ENCODE measurements at regions not wholly inside any gene's neighbourhood (a gene's known extent, or its start where the extent isn't known, plus 50 kb on each side); places are given as distances from the start of the nearest gene placed in this dataset.
"Not testable (repeated sequence)": the region's sequence is repeated elsewhere in the genome, so short reads cannot be mapped to it uniquely, and the experiment has no call there.

DNA sequence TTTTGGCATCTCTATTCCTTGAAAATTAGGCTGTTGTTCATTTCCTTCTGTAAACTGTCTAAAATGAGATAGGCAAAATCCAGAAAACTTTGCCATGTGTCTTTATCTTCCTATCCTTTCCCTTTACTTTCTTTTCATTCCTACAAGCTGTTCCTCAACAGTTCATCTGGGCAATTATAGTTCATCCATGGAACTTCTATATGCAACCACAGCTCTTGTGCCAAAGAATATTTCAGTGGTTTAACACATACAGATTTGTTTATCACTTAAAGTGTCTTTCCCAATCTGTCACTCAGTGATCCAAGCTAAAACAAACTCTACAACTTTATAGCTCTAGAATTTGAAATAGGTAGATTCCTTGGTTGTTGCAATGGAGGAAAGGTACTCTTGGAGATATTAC is 230.3 kb upstream of the EPHA6 start:
- TF ChIP-seq ARNTL (CRISPR knock-in tag; IDR thresholded peaks at IDR 0.05; ENCODE audit: borderline replicate concordance, low read depth) (no peak), SNAI2 (CRISPR knock-in tag; IDR thresholded peaks at IDR 0.05) (no peak), POU6F1 (CRISPR knock-in tag; IDR thresholded peaks at IDR 0.05; ENCODE audit: borderline replicate concordance, low read depth) (no peak), ZFP3 (CRISPR knock-in tag; IDR thresholded peaks at IDR 0.05) (no peak), GLIS3 (CRISPR knock-in tag; IDR thresholded peaks at IDR 0.05) (no peak), CREB5 (CRISPR knock-in tag; IDR thresholded peaks at IDR 0.05; ENCODE audit: low read depth) (no peak), CSRNP3 (CRISPR knock-in tag; IDR thresholded peaks at IDR 0.05) (no peak), OSR1 (CRISPR knock-in tag; IDR thresholded peaks at IDR 0.05) (no peak), PPARA (CRISPR knock-in tag; IDR thresholded peaks at IDR 0.05; ENCODE audit: borderline replicate concordance) (no peak), TCF4 (CRISPR knock-in tag; IDR thresholded peaks at IDR 0.05; ENCODE audit: borderline replicate concordance) (no peak), RARB (CRISPR knock-in tag; IDR thresholded peaks at IDR 0.05) (no peak), ZNF565 (CRISPR knock-in tag; conservative IDR thresholded peaks at IDR 0.05; ENCODE audit: low read depth) (no peak), BACH2 (CRISPR knock-in tag; IDR thresholded peaks at IDR 0.05; ENCODE audit: borderline replicate concordance) (no peak), CSDC2 (CRISPR knock-in tag; IDR thresholded peaks at IDR 0.05) (no peak), ZNF8 (CRISPR knock-in tag; IDR thresholded peaks at IDR 0.05) (no peak)

GRCh38 chr3:96606865-96607264 is 207.5 kb upstream of the EPHA6 start:
- ATAC-seq: not testable (repeated sequence)

More for the DNA sequence above, 230.3 kb upstream of the EPHA6 start:
- ATAC-seq: no peak

GRCh38 chr3:96619475-96619874 is 194.9 kb upstream of the EPHA6 start:
- TF ChIP-seq ZFP3 (CRISPR knock-in tag; IDR thresholded peaks at IDR 0.05): no peak
- TF ChIP-seq ZC3H10 (CRISPR knock-in tag; IDR thresholded peaks at IDR 0.05): no peak
- TF ChIP-seq ISL1 (CRISPR knock-in tag; IDR thresholded peaks at IDR 0.05): no peak
- no peak for TF ChIP-seq CSRNP3 (CRISPR knock-in tag; IDR thresholded peaks at IDR 0.05)
- no peak for TF ChIP-seq CREB5 (CRISPR knock-in tag; IDR thresholded peaks at IDR 0.05; ENCODE audit: low read depth)
- TF ChIP-seq ZFP30 (CRISPR knock-in tag; IDR thresholded peaks at IDR 0.05): no peak
- TF ChIP-seq ESRRG (CRISPR knock-in tag; IDR thresholded peaks at IDR 0.05): no peak
- TF ChIP-seq SNAI2 (CRISPR knock-in tag; IDR thresholded peaks at IDR 0.05): no peak
- no peak for TF ChIP-seq ARNTL (CRISPR knock-in tag; IDR thresholded peaks at IDR 0.05; ENCODE audit: borderline replicate concordance, low read depth)
- TF ChIP-seq RARB (CRISPR knock-in tag; IDR thresholded peaks at IDR 0.05): no peak
- no peak for TF ChIP-seq OSR1 (CRISPR knock-in tag; IDR thresholded peaks at IDR 0.05)
- TF ChIP-seq BACH2 (CRISPR knock-in tag; IDR thresholded peaks at IDR 0.05; ENCODE audit: borderline replicate concordance): no peak
- no peak for TF ChIP-seq TOX (CRISPR knock-in tag; IDR thresholded peaks at IDR 0.05; ENCODE audit: borderline replicate concordance)
- no peak for TF ChIP-seq GLIS3 (CRISPR knock-in tag; IDR thresholded peaks at IDR 0.05)

GRCh38 chr3:96622878-96623277 is 191.5 kb upstream of the EPHA6 start:
- no peak for ATAC-seq
- TF ChIP-seq ZNF565 (CRISPR knock-in tag; conservative IDR thresholded peaks at IDR 0.05; ENCODE audit: low read depth) (no peak), OSR1 (CRISPR knock-in tag; IDR thresholded peaks at IDR 0.05) (no peak), POU6F1 (CRISPR knock-in tag; IDR thresholded peaks at IDR 0.05; ENCODE audit: borderline replicate concordance, low read depth) (no peak), ZNF70 (CRISPR knock-in tag; IDR thresholded peaks at IDR 0.05) (no peak), GLIS3 (CRISPR knock-in tag; IDR thresholded peaks at IDR 0.05) (no peak), TSHZ2 (CRISPR knock-in tag; IDR thresholded peaks at IDR 0.05) (no peak), CREB5 (CRISPR knock-in tag; IDR thresholded peaks at IDR 0.05; ENCODE audit: low read depth) (no peak), CSDC2 (CRISPR knock-in tag; IDR thresholded peaks at IDR 0.05) (no peak), RARB (CRISPR knock-in tag; IDR thresholded peaks at IDR 0.05) (no peak), TOX (CRISPR knock-in tag; IDR thresholded peaks at IDR 0.05; ENCODE audit: borderline replicate concordance) (no peak), ZFP30 (CRISPR knock-in tag; IDR thresholded peaks at IDR 0.05) (no peak), ZNF8 (CRISPR knock-in tag; IDR thresholded peaks at IDR 0.05) (no peak), ZFP3 (CRISPR knock-in tag; IDR thresholded peaks at IDR 0.05) (no peak)

More at GRCh38 chr3:96619475-96619874, 194.9 kb upstream of the EPHA6 start:
- ATAC-seq: no peak
